ENCODE measurements at regions not wholly inside any gene's neighbourhood (a gene's known extent, or its start where the extent isn't known, plus 50 kb on each side); places are given as distances from the start of the nearest gene placed in this dataset.

DNA sequence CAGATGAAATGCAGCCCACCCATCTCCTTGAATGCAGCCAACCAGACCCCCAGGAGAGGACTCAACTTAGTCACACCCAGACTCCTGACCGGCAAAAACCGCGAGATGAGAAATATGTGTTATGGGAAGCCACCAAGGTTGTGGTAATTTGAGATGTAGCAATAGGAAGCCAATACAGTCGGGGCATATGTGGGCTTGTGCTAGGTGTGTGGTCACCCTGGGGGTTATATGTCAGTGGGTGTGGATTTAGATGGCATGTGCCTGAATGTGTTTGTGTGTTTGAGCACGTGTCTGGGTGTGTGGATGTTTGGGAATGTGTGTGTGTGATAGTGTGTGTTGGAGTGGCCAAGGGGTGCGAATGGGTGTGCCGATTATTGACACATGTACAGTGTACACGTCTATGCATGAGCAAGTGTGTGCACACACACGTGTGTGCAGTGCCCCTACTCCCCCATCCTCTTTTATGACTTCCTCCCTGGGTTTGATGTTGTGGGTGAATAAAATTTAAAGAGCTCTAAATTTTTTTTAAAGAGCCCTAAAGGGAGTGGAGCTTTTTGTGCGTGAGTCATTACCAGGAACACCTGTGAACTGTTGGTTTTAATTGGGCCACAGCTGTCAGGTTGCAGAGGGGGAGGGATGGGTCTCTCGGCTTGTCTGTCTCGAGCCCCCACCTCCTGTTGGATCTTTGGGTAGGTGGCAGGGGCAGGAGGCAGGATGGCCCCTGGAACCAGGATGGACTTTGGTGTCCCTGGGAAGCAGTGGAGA lies 86.8 kb downstream of the LHX2 start:
- H3K36me3 ChIP-seq (ENCODE audit: low read length), result no peaks in the 10 kb centered on the region
- no peaks in the 10 kb centered on the region for H3F3A ChIP-seq (ENCODE audit: insufficient read depth)
- H2AFZ ChIP-seq (ENCODE audit: low read depth, low read length, severe bottlenecking), result no peak overlapping the region
- no peak for TF ChIP-seq EZH2phosphoT487 (conservative IDR thresholded peaks at IDR 0.05; ENCODE audit: low read length)
- TF ChIP-seq, protein P1, sequence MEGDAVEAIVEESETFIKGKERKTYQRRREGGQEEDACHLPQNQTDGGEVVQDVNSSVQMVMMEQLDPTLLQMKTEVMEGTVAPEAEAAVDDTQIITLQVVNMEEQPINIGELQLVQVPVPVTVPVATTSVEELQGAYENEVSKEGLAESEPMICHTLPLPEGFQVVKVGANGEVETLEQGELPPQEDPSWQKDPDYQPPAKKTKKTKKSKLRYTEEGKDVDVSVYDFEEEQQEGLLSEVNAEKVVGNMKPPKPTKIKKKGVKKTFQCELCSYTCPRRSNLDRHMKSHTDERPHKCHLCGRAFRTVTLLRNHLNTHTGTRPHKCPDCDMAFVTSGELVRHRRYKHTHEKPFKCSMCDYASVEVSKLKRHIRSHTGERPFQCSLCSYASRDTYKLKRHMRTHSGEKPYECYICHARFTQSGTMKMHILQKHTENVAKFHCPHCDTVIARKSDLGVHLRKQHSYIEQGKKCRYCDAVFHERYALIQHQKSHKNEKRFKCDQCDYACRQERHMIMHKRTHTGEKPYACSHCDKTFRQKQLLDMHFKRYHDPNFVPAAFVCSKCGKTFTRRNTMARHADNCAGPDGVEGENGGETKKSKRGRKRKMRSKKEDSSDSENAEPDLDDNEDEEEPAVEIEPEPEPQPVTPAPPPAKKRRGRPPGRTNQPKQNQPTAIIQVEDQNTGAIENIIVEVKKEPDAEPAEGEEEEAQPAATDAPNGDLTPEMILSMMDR (IDR thresholded peaks at IDR 0.05; ENCODE audit: insufficient read depth, low read length, poor library complexity, severe bottlenecking), result no peak
- H3K9me3 ChIP-seq (ENCODE audit: insufficient read depth, low read length), result no peaks in the 10 kb centered on the region
- no peak overlapping the region for H3K4me2 ChIP-seq (ENCODE audit: low read depth, low read length, poor library complexity, severe bottlenecking)
- H3K27me3 ChIP-seq (ENCODE audit: low read length), result no peaks in the 10 kb centered on the region
- no peak overlapping the region for H3K4me3 ChIP-seq (ENCODE audit: insufficient read depth, low read length, poor library complexity, severe bottlenecking)
- H3K9ac ChIP-seq (ENCODE audit: low read length), result no peak overlapping the region
- no peaks in the 10 kb centered on the region for H3K9me2 ChIP-seq (replicated peaks; ENCODE audit: insufficient read depth, low read length)
- no peaks in the 10 kb centered on the region for H4K20me1 ChIP-seq (ENCODE audit: low read depth, low read length)
- H3K27ac ChIP-seq (ENCODE audit: low read depth, low read length), result no peak overlapping the region
- H3K79me2 ChIP-seq (ENCODE audit: insufficient read depth, low read length), result no peaks in the 10 kb centered on the region

DNA sequence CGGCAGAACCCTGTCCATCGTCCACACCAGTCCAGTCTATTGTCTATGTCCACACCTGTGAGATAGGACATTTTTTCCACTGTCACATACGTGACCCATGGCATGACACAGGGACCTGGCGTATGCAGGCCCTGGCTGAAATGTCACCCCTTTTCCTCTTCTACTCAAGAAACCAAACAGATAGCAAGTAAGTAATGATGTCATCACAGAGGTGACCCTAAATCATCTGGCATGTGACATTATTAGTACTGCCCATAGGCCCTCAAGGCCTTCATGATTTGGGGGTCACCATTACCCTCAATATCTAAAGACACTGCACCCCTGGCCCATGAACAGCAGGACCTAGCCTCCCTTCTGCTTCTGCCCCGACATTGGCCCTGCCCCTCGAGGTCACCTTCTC lies 88.3 kb downstream of the LHX2 start:
- no peak overlapping the region for H3K4me2 ChIP-seq (ENCODE audit: low read depth, low read length, poor library complexity, severe bottlenecking)
- TF ChIP-seq EZH2phosphoT487 (conservative IDR thresholded peaks at IDR 0.05; ENCODE audit: low read length), result no peak
- TF ChIP-seq, protein P1 (IDR thresholded peaks at IDR 0.05; ENCODE audit: insufficient read depth, low read length, poor library complexity, severe bottlenecking), result no peak
- no peak overlapping the region for H3K4me3 ChIP-seq (ENCODE audit: insufficient read depth, low read length, poor library complexity, severe bottlenecking)
- no peak overlapping the region for H3K9ac ChIP-seq (ENCODE audit: low read length)
- no peaks in the 10 kb centered on the region for H3K36me3 ChIP-seq (ENCODE audit: low read length)
- H4K20me1 ChIP-seq (ENCODE audit: low read depth, low read length), result no peaks in the 10 kb centered on the region
- H3K27ac ChIP-seq (ENCODE audit: low read depth, low read length), result no peak overlapping the region
- H3K27me3 ChIP-seq (ENCODE audit: low read length), result no peaks in the 10 kb centered on the region
- no peaks in the 10 kb centered on the region for H3F3A ChIP-seq (ENCODE audit: insufficient read depth)
- H3K79me2 ChIP-seq (ENCODE audit: insufficient read depth, low read length), result no peaks in the 10 kb centered on the region
- no peaks in the 10 kb centered on the region for H3K9me2 ChIP-seq (replicated peaks; ENCODE audit: insufficient read depth, low read length)
- H2AFZ ChIP-seq (ENCODE audit: low read depth, low read length, severe bottlenecking), result no peak overlapping the region
- no peaks in the 10 kb centered on the region for H3K9me3 ChIP-seq (ENCODE audit: insufficient read depth, low read length)

DNA sequence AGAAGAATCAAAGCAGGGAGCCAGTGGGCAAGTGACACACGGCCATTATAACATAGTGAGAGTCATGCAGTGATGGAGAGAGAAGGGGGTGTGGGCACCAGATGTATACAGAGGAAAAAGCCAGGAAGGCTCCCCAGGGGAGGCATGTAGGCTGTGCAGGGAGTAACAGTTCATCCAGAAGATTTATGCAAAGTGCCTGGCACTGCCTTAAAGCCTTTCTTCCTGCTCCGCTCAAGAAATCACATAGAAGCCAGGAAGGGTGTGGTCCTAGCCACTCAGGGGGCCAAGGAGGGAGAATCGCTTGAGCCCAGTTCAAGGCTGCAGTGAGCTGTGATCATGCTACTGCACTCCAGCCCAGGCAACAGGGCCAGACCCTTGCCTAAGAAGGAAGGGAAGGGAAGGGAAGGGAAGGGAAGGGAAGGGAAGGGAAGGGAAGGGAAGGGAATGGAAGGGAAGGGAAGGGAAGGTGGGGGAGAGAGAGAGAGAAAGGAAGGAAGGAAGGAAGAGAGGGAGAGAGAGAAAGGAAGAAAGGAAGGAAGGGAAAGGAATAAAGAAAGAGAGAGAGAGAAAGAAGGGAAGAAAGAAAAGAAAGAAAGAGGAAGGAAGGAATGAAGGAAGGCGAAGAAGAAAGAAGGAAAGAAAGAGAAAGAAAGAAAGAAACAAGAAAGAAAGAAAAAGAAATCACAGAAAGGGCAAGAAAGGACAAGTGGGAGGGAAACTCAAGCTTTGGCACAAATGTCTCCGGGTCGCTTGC lies 89.8 kb downstream of the LHX2 start:
- Histone ChIP-seq H3K9me2 (replicated peaks; ENCODE audit: insufficient read depth, low read length) (no peaks in the 10 kb centered on the region), H3K27me3 (ENCODE audit: low read length) (no peaks in the 10 kb centered on the region), H3K9ac (ENCODE audit: low read length) (no peak overlapping the region), H2AFZ (ENCODE audit: low read depth, low read length, severe bottlenecking) (no peak overlapping the region), H3K4me3 (ENCODE audit: insufficient read depth, low read length, poor library complexity, severe bottlenecking) (no peak overlapping the region), H3K27ac (ENCODE audit: low read depth, low read length) (no peak overlapping the region), H3K36me3 (ENCODE audit: low read length) (no peaks in the 10 kb centered on the region), H3F3A (ENCODE audit: insufficient read depth) (no peaks in the 10 kb centered on the region), H3K4me2 (ENCODE audit: low read depth, low read length, poor library complexity, severe bottlenecking) (no peak overlapping the region), H3K9me3 (ENCODE audit: insufficient read depth, low read length) (no peaks in the 10 kb centered on the region), H4K20me1 (ENCODE audit: low read depth, low read length) (no peaks in the 10 kb centered on the region), H3K79me2 (ENCODE audit: insufficient read depth, low read length) (no peaks in the 10 kb centered on the region)
- no peak for TF ChIP-seq EZH2phosphoT487 (conservative IDR thresholded peaks at IDR 0.05; ENCODE audit: low read length)
- TF ChIP-seq, protein P1 (IDR thresholded peaks at IDR 0.05; ENCODE audit: insufficient read depth, low read length, poor library complexity, severe bottlenecking), result no peak

Measured in SU-DHL-6 (cell line).